ENCODE measurements at regions not wholly inside any gene's neighbourhood (a gene's known extent, or its start where the extent isn't known, plus 50 kb on each side); places are given as distances from the start of the nearest gene placed in this dataset.

DNA sequence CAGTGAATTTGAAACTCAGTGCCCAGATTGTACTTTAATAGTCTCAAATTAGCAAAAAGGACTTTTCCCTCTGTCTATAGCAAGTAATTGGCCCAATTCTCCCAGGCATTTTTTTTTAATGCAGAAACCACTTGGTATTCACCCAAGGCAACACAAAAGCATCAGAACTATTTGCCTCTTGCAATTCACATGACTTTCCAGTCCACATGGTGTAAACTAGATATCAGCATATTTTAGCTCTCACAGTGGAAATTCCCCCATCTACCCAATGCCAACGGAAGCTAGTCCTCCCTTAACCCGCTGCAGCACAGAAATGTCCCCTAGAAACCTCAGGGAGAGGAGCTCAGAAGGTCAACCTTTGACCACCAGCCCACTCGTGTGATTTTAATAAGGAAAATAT is 103.4 kb upstream of the CDYL start:
- CTCF ChIA-PET: interaction anchor here (0.9 kb wide), 1 partner anchor 13 kb away, joined by 3 read pairs; no protein-coding TSS in a partner anchor
- Histone ChIP-seq H3K9ac (replicated peaks; ENCODE audit: extremely low read depth, insufficient read depth, low read length) (no peak overlapping the region), H3K9me1 (replicated peaks; ENCODE audit: control insufficient read depth, extremely low read depth, insufficient read depth, low read length) (no peaks in the 10 kb centered on the region), H3K36me3 (ENCODE audit: control insufficient read depth in 2 of 2, extremely low read depth in 1 of 2, insufficient read depth in 2 of 2, low read length in 2 of 2) (no peaks in the 10 kb centered on the region), H4K20me1 (replicated peaks; ENCODE audit: control insufficient read depth, extremely low read depth, insufficient read depth, low read length) (no peaks in the 10 kb centered on the region), H3K4me1 (ENCODE audit: control insufficient read depth, extremely low read depth, insufficient read depth, low read length) (no peaks in the 10 kb centered on the region), H3K4me2 (ENCODE audit: insufficient read depth, low read length) (no peak overlapping the region), H3K4me3 (replicated peaks in 1 of 3; ENCODE audit: insufficient read depth in 1 of 3, low read depth in 1 of 3, low read length in 3 of 3) (no peak overlapping the region), H3K27me3 (ENCODE audit: control insufficient read depth in 2 of 2, insufficient read depth in 2 of 2, low read length in 2 of 2) (peaks cover 0 to 4% of the 10 kb centered on the region in 2 experiments), H3K79me2 (ENCODE audit: control insufficient read depth, insufficient read depth, low read length) (no peaks in the 10 kb centered on the region), H3K27ac (ENCODE audit: insufficient read depth, low read depth, low read length) (no peak overlapping the region), H2AFZ (ENCODE audit: low read depth, low read length) (no peak overlapping the region), H3K9me3 (replicated peaks; ENCODE audit: control insufficient read depth, insufficient read depth, low read length) (no peaks in the 10 kb centered on the region)
- POLR2A ChIA-PET: no interaction called here
- no TSS peak for BruUV-seq (replicated peaks)
- no peak for TF ChIP-seq JUN (IDR thresholded peaks at IDR 0.05; ENCODE audit: borderline replicate concordance, insufficient read depth, insufficient read length, low read depth)
- TF ChIP-seq, protein P1, sequence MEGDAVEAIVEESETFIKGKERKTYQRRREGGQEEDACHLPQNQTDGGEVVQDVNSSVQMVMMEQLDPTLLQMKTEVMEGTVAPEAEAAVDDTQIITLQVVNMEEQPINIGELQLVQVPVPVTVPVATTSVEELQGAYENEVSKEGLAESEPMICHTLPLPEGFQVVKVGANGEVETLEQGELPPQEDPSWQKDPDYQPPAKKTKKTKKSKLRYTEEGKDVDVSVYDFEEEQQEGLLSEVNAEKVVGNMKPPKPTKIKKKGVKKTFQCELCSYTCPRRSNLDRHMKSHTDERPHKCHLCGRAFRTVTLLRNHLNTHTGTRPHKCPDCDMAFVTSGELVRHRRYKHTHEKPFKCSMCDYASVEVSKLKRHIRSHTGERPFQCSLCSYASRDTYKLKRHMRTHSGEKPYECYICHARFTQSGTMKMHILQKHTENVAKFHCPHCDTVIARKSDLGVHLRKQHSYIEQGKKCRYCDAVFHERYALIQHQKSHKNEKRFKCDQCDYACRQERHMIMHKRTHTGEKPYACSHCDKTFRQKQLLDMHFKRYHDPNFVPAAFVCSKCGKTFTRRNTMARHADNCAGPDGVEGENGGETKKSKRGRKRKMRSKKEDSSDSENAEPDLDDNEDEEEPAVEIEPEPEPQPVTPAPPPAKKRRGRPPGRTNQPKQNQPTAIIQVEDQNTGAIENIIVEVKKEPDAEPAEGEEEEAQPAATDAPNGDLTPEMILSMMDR (IDR thresholded peaks at IDR 0.05; ENCODE audit: extremely low read depth in 1 of 2, insufficient read depth in 1 of 2, low read depth in 1 of 2, low read length in 2 of 2): no peak
- TF ChIP-seq GATA2 (IDR thresholded peaks at IDR 0.05; ENCODE audit: insufficient read depth, insufficient read length, low read depth, low read length): no peak
- no peak for TF ChIP-seq EZH2 (IDR thresholded peaks at IDR 0.05; ENCODE audit: borderline replicate concordance, low read depth, low read length, severe bottlenecking)
- TF ChIP-seq, protein P2, sequence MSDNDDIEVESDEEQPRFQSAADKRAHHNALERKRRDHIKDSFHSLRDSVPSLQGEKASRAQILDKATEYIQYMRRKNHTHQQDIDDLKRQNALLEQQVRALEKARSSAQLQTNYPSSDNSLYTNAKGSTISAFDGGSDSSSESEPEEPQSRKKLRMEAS (IDR thresholded peaks at IDR 0.05; ENCODE audit: insufficient read depth, insufficient read length): no peak
- TF ChIP-seq MYC (IDR thresholded peaks at IDR 0.05; ENCODE audit: low read depth, low read length): no peak
- no peak for TF ChIP-seq POLR2AphosphoS5 (IDR thresholded peaks at IDR 0.05; ENCODE audit: insufficient read depth, low read depth, low read length)
- intact Hi-C loops (cut with micrococcal nuclease): no loop called here
- dilution Hi-C loops (cut with MboI; ENCODE audit: extremely low pct_ligation_motif_present, low sequenced_read_pairs): no loop called here
- FAIRE-seq (no peak), DNase-seq (ENCODE audit: low read depth, low spot score) (peak; percentile 24)
